ENCODE measurements at regions not wholly inside any gene's neighbourhood (a gene's known extent, or its start where the extent isn't known, plus 50 kb on each side); places are given as distances from the start of the nearest gene placed in this dataset.

- TF ChIP-seq CTCF (conservative IDR thresholded peaks at IDR 0.05; ENCODE audit: low read depth, low read length): no peak
- no peak for DNase-seq (ENCODE audit: low read depth)
- H3K4me3 ChIP-seq (ENCODE audit: low read length): no peak overlapping the region
Observed at GRCh38 chr20:55172310-55173002, 697.1 kb downstream of the DOK5 start.

GRCh38 chr20:55166063-55166462 lies 690.7 kb downstream of the DOK5 start:
- no peak overlapping the region for H3K4me3 ChIP-seq (ENCODE audit: low read length)
- no peak for DNase-seq (ENCODE audit: low read depth)
- no peak for TF ChIP-seq CTCF (conservative IDR thresholded peaks at IDR 0.05; ENCODE audit: low read depth, low read length)

GRCh38 chr20:55160996-55161395 lies 685.6 kb downstream of the DOK5 start:
- H3K4me3 ChIP-seq (ENCODE audit: low read length): no peak overlapping the region
- DNase-seq (ENCODE audit: low read depth): no peak
- no peak for TF ChIP-seq CTCF (conservative IDR thresholded peaks at IDR 0.05; ENCODE audit: low read depth, low read length)

- no peak for DNase-seq (ENCODE audit: low read depth)
- no peak for TF ChIP-seq CTCF (conservative IDR thresholded peaks at IDR 0.05; ENCODE audit: low read depth, low read length)
- H3K4me3 ChIP-seq (ENCODE audit: low read length): no peak overlapping the region
Observed at GRCh38 chr20:55160037-55160436, 684.6 kb downstream of the DOK5 start.

GRCh38 chr20:55159230-55159629 lies 683.8 kb downstream of the DOK5 start:
- H3K4me3 ChIP-seq (ENCODE audit: low read length): no peak overlapping the region
- no peak for DNase-seq (ENCODE audit: low read depth)
- no peak for TF ChIP-seq CTCF (conservative IDR thresholded peaks at IDR 0.05; ENCODE audit: low read depth, low read length)

- no peak for DNase-seq (ENCODE audit: low read depth)
- H3K4me3 ChIP-seq (ENCODE audit: low read length): no peak overlapping the region
- TF ChIP-seq CTCF (conservative IDR thresholded peaks at IDR 0.05; ENCODE audit: low read depth, low read length): no peak
Observed at GRCh38 chr20:55158446-55158845, 683.1 kb downstream of the DOK5 start.

- DNase-seq (ENCODE audit: low read depth): no peak
- no peak for TF ChIP-seq CTCF (conservative IDR thresholded peaks at IDR 0.05; ENCODE audit: low read depth, low read length)
- no peak overlapping the region for H3K4me3 ChIP-seq (ENCODE audit: low read length)
Observed at GRCh38 chr20:55155360-55155759, 680.0 kb downstream of the DOK5 start.

Measured in retinal pigment epithelial cell (primary cell).